ENCODE measurements at regions not wholly inside any gene's neighbourhood (a gene's known extent, or its start where the extent isn't known, plus 50 kb on each side); places are given as distances from the start of the nearest gene placed in this dataset.

GRCh38 chr9:28158451-28158850, 585.2 kb upstream of the C9orf72 start:
- TF ChIP-seq MAZ (IDR thresholded peaks at IDR 0.05; ENCODE audit: borderline replicate concordance, low read depth, low read length) (no peak), USF2 (IDR thresholded peaks at IDR 0.05; ENCODE audit: low read depth, low read length) (no peak), POLR2A (IDR thresholded peaks at IDR 0.05; ENCODE audit: low read depth, low read length) (no peak)
- Histone ChIP-seq H3K4me1 (ENCODE audit: control insufficient read depth, insufficient read depth, low read length) (no peaks in the 10 kb centered on the region), H2BK20ac (ENCODE audit: low read depth, low read length) (no peak overlapping the region), H3K18ac (ENCODE audit: low read depth, low read length) (no peak overlapping the region), H2AK9ac (replicated peaks; ENCODE audit: low read depth, low read length, poor library complexity) (no peak overlapping the region), H3K4me3 (ENCODE audit: insufficient read depth, low read depth, low read length) (no peak overlapping the region), H3K9me3 (ENCODE audit: control insufficient read depth, insufficient read depth, low read length) (no peaks in the 10 kb centered on the region), H2AFZ (replicated peaks; ENCODE audit: low read length, poor library complexity) (no peak overlapping the region), H2BK15ac (ENCODE audit: low read depth, low read length) (no peak overlapping the region), H3K4ac (ENCODE audit: low read depth, low read length) (no peak overlapping the region), H3K36me3 (ENCODE audit: control insufficient read depth, insufficient read depth, low read length) (no peaks in the 10 kb centered on the region), H4K20me1 (ENCODE audit: insufficient read depth, low read length) (no peaks in the 10 kb centered on the region), H3K9me1 (ENCODE audit: insufficient read depth, low read length) (no peaks in the 10 kb centered on the region), H2AK5ac (ENCODE audit: low read depth, low read length) (no peak overlapping the region), H4K91ac (ENCODE audit: insufficient read depth, low read depth, low read length) (no peak overlapping the region), H3K27ac (ENCODE audit: insufficient read depth, low read length) (no peak overlapping the region), H2BK5ac (ENCODE audit: low read depth, low read length, poor library complexity, severe bottlenecking) (no peak overlapping the region), H2BK120ac (ENCODE audit: low read depth, low read length) (no peak overlapping the region), H3K9ac (ENCODE audit: low read depth, low read length) (no peak overlapping the region), H3K79me1 (ENCODE audit: low read depth in 1 of 2, low read length in 2 of 2) (no peaks in the 10 kb centered on the region), H3K27me3 (ENCODE audit: control insufficient read depth, insufficient read depth, low read length) (no peaks in the 10 kb centered on the region), H3K23ac (ENCODE audit: low read depth, low read length) (no peak overlapping the region), H3K56ac (ENCODE audit: extremely low read depth, insufficient read depth, low read length) (no peak overlapping the region), H4K5ac (ENCODE audit: low read depth, low read length) (no peak overlapping the region), H3K14ac (replicated peaks; ENCODE audit: low read depth, low read length) (no peak overlapping the region), H3K4me2 (ENCODE audit: low read depth, low read length) (no peak overlapping the region), H4K8ac (ENCODE audit: low read depth in 2 of 2, low read length in 2 of 2) (no peak overlapping the region)
- no TSS peak for BruUV-seq (replicated peaks)
- ATAC-seq (ENCODE audit: low read depth) (no peak), DNase-seq (no peak)
- POLR2A ChIA-PET (ENCODE audit: unreplicated experiment): no interaction called here
- dilution Hi-C loops (cut with HindIII; ENCODE audit: low sequenced_read_pairs, unreplicated experiment) (no loop called here), in situ Hi-C loops (cut with MboI; ENCODE audit: low sequenced_read_pairs) (loop anchor here (25.0 kb wide), 1 partner anchor 96 kb away; no protein-coding TSS in a partner anchor), intact Hi-C loops (cut with micrococcal nuclease) (no loop called here)
- CTCF ChIA-PET: interaction anchor here (0.7 kb wide), 1 partner anchor 18 kb away, joined by 3 read pairs; no protein-coding TSS in a partner anchor
- no CpG with 5 or more reads among the region's 1 CpG for WGBS, 2 experiments (ENCODE audit: extremely low coverage in 2 of 2, insufficient read length in 1 of 2)
